HepG2 (cell line): ENCODE measurements at regions not wholly inside any gene's neighbourhood (a gene's known extent, or its start where the extent isn't known, plus 50 kb on each side); places are given as distances from the start of the nearest gene placed in this dataset.

Source experiments
- ARID2 ChIP-seq: sonication (generic); formaldehyde crosslinking; IDR thresholded peaks from 2 replicates; pipeline ENCODE4 v1.8.1; 2022; ENCODE audit warnings: mild to moderate bottlenecking, missing genetic modification reagents, borderline replicate concordance
- CHCHD3 ChIP-seq: sonication (generic); formaldehyde crosslinking; IDR thresholded peaks from 2 replicates; pipeline ENCODE4 v1.8.0; 2022; ENCODE audit warnings: mild to moderate bottlenecking, missing genetic modification reagents, moderate library complexity
- CTCF ChIP-seq: sonication (generic); formaldehyde crosslinking; IDR thresholded peaks from 2 replicates; pipeline ENCODE4 v1.5.0; 2020; ENCODE audit warnings: mild to moderate bottlenecking, missing genetic modification reagents, moderate library complexity
- ISL2 ChIP-seq: sonication (generic); formaldehyde crosslinking; IDR thresholded peaks from 2 replicates; pipeline ENCODE4 v1.5.0; 2020; ENCODE audit warnings: missing genetic modification reagents
- PRDM10 ChIP-seq: sonication (generic); formaldehyde crosslinking; IDR thresholded peaks from 2 replicates; pipeline ENCODE4 v1.4.0; 2020; ENCODE audit warnings: low read depth, missing genetic modification reagents
- ZNF704 ChIP-seq: sonication (generic); formaldehyde crosslinking; IDR thresholded peaks from 2 replicates; pipeline ENCODE4 v1.8.1; 2023; ENCODE audit warnings: mild to moderate bottlenecking, inconsistent platforms, moderate library complexity, missing genetic modification reagents, borderline replicate concordance
- ZNF782 ChIP-seq: sonication (generic); formaldehyde crosslinking; IDR thresholded peaks from 2 replicates; pipeline ENCODE4 v1.4.0; 2020; ENCODE audit warnings: missing genetic modification reagents, mild to moderate bottlenecking, borderline replicate concordance

- TF ChIP-seq ZNF782 (CRISPR knock-in tag) (no peak), ARID2 (CRISPR knock-in tag) (no peak), ISL2 (CRISPR knock-in tag) (no peak), CTCF (CRISPR knock-in tag) (no peak), ZNF704 (no peak), CHCHD3 (CRISPR knock-in tag) (no peak), PRDM10 (CRISPR knock-in tag) (no peak)
Measured at GRCh38 chr5:97644896-97645295, 461.8 kb upstream of the RIOK2 start.
